ENCODE measurements at regions not wholly inside any gene's neighbourhood (a gene's known extent, or its start where the extent isn't known, plus 50 kb on each side); places are given as distances from the start of the nearest gene placed in this dataset.
A peak's percentile ranks its signal among the peaks of the same experiment; 100 is the strongest.

DNA sequence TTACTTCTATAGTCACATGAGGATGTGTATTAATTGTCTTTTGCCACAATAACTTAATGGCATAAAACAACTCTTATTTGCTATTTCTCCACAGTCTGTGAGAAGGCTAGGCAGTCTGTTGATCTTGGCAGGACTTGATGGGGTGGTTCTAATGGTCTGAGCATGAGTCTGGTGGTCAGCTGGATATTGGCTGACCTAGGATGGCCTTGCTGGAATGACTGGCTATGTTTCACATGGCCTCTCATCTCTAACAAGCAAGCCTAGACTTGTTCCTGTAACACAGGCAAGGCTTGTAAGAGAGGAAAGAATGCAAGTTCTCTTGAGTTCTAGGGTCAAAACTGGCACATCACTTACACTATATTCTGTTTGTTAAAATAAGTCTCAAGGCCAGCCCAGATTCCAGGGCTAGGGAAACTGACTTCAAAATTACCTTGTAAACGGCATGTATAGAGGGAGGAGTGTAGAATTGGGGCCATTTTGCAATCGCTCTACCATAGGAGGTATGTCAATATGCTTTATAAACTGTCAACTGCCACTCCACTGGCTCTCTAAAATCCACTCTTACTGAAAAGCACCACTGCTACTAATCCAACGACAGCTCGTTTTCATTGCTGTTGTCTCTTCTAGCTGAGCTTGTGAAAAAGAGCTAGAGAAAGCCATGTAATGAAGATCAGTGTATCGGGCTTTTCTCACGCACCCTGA is 325.0 kb upstream of the PKDCC start:
- Histone ChIP-seq H3K4me1 (ENCODE audit: insufficient read depth, low read length) (peaks cover 13% of the 10 kb centered on the region), H3K4me3 (ENCODE audit: low read length) (no peak overlapping the region), H3K36me3 (ENCODE audit: insufficient read depth, low read length) (no peaks in the 10 kb centered on the region), H3K9me3 (ENCODE audit: low read length) (no peaks in the 10 kb centered on the region), H2AFZ (ENCODE audit: low read depth, low read length) (peak overlapping the region; percentile 13), H3K27me3 (ENCODE audit: insufficient read depth, low read length) (no peaks in the 10 kb centered on the region)

DNA sequence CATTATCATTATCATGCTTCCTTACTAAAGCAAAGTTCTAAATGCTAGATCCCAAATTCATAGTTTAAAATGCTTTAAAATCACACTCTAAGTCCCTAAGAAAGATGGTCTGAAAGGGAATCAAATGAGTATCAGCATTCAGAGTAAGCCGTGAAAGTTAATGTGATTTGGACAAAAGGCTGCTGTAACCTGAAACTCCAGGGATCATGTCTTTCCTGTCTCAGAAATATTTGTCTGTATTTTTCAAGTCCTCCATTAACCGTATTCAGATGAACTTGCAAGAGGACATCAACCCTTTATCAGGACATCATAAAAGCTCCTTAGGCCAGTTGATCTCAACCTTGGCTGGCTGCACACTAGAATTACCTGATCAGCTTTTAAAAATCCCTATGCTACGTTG is 324.3 kb upstream of the PKDCC start:
- Histone ChIP-seq H3K27me3 (ENCODE audit: insufficient read depth, low read length) (no peaks in the 10 kb centered on the region), H3K4me1 (ENCODE audit: insufficient read depth, low read length) (peaks cover 13% of the 10 kb centered on the region), H3K9me3 (ENCODE audit: low read length) (no peaks in the 10 kb centered on the region)

DNA sequence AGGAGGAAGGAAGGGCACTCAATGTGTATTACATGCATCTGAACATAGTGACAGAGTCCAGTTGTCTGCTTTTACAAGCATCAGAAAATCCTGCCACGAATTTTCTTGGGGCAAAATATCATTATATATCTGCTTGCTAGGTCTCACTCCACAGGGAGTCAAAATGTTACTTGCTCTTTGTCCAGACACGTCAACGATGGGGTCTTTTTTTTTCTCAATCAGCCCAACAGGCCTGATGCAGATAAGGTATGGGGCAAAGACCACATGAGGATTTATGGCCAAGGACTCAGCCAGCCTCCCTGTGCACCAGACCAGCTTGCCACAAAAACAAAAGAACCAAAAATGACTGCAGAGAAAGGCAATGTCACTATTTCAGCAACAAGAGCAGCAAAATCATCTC is 323.4 kb upstream of the PKDCC start:
- Histone ChIP-seq H2AFZ (ENCODE audit: low read depth, low read length) (no peak overlapping the region), H3K27me3 (ENCODE audit: insufficient read depth, low read length) (no peaks in the 10 kb centered on the region), H3K4me1 (ENCODE audit: insufficient read depth, low read length) (peaks cover 13% of the 10 kb centered on the region), H3K36me3 (ENCODE audit: insufficient read depth, low read length) (no peaks in the 10 kb centered on the region), H3K9me3 (ENCODE audit: low read length) (no peaks in the 10 kb centered on the region), H3K4me3 (ENCODE audit: low read length) (no peak overlapping the region)

More for the DNA sequence above, 324.3 kb upstream of the PKDCC start:
- Histone ChIP-seq H3K36me3 (ENCODE audit: insufficient read depth, low read length) (no peaks in the 10 kb centered on the region), H3K4me3 (ENCODE audit: low read length) (no peak overlapping the region), H2AFZ (ENCODE audit: low read depth, low read length) (no peak overlapping the region)

DNA sequence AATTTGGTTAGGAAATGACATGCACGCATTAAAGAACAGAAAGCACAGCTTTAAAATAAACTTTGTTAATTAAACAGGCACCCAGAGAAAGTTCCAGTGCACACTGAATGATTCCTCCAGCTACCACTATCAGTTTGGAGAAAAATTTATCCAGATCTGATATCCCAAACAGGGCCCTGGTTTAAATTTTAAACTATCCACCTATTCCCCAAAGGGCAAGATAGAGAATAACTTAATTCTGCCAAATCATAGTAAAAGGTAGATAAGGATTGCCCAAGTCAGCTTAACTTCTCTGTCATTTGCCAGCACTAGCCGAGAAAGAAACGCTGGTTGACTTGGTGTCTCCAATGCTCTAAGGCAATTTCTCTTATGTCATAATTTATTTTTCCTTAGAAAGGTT is 321.9 kb upstream of the PKDCC start:
- Histone ChIP-seq H3K36me3 (ENCODE audit: insufficient read depth, low read length) (no peaks in the 10 kb centered on the region), H3K4me3 (ENCODE audit: low read length) (no peak overlapping the region), H3K27me3 (ENCODE audit: insufficient read depth, low read length) (no peaks in the 10 kb centered on the region), H3K9me3 (ENCODE audit: low read length) (no peaks in the 10 kb centered on the region), H3K4me1 (ENCODE audit: insufficient read depth, low read length) (peaks cover 13% of the 10 kb centered on the region), H2AFZ (ENCODE audit: low read depth, low read length) (no peak overlapping the region)

DNA sequence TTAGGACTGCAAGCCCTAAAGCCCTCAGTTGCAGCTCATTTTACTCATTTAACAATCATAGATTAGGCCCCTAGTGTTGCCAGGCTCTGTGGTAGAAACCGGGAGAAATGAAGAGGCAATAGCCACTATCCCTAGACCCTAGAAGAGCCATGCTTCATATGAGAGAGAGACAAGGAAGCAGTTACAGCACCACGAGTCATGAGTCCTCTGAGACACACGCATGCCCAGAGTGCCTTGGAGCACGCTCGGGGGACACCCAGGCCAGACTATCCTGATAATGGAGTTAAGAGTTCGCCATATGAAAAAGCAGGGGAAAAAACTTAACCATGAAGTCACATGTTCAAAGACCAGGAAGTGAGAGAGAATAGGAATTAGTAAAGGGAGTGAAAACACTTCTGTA is 321.5 kb upstream of the PKDCC start:
- Histone ChIP-seq H2AFZ (ENCODE audit: low read depth, low read length) (no peak overlapping the region), H3K9me3 (ENCODE audit: low read length) (no peaks in the 10 kb centered on the region), H3K27me3 (ENCODE audit: insufficient read depth, low read length) (no peaks in the 10 kb centered on the region), H3K4me1 (ENCODE audit: insufficient read depth, low read length) (peaks cover 13% of the 10 kb centered on the region), H3K4me3 (ENCODE audit: low read length) (no peak overlapping the region), H3K36me3 (ENCODE audit: insufficient read depth, low read length) (no peaks in the 10 kb centered on the region)

DNA sequence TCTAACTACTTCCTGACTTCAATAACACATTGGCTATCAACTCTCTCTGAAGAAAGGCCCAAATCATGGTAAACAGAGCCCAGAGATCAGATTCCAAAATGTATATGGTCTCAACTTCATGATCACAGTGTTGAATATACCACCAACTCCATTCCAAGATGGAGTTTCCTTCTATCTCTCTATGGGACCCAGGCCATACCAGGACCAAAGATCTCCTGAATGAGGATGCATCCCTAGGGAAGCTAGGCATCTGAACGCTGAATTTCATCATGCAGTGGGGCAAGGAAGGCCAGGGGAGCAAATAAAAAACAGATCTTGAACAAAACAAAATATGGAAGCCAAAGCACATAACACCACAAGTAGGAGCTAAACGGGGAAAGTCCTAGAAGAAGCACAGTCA is 320.7 kb upstream of the PKDCC start:
- no peak overlapping the region for H3K4me3 ChIP-seq (ENCODE audit: low read length)

DNA sequence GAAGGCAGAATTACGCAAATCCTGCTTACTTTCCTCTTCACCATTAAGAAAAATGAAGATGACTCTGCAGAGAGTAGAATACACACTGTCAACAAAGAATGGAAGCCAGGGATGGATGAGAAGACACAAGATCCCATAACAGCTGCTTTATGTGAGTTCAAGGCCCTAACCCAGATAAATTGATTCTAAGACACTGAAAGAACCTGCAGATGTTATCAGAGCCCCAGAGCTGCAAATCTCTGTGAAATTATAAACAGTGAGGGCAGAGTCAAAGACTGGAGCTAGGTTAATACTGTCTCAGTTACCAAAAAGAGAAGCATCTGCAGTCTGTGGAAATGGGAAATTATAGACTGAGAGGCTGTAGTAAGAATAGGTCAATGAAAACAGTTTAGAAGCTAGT is 320.1 kb upstream of the PKDCC start:
- no peak overlapping the region for H3K4me3 ChIP-seq (ENCODE audit: low read length)
- peaks cover 11% of the 10 kb centered on the region for H3K4me1 ChIP-seq (ENCODE audit: insufficient read depth, low read length)
- no peaks in the 10 kb centered on the region for H3K9me3 ChIP-seq (ENCODE audit: low read length)
- H3K36me3 ChIP-seq (ENCODE audit: insufficient read depth, low read length): no peaks in the 10 kb centered on the region
- H2AFZ ChIP-seq (ENCODE audit: low read depth, low read length): no peak overlapping the region
- H3K27me3 ChIP-seq (ENCODE audit: insufficient read depth, low read length): no peaks in the 10 kb centered on the region

More for the DNA sequence above, 320.7 kb upstream of the PKDCC start:
- peaks cover 13% of the 10 kb centered on the region for H3K4me1 ChIP-seq (ENCODE audit: insufficient read depth, low read length)
- no peaks in the 10 kb centered on the region for H3K36me3 ChIP-seq (ENCODE audit: insufficient read depth, low read length)
- H2AFZ ChIP-seq (ENCODE audit: low read depth, low read length): no peak overlapping the region
- H3K27me3 ChIP-seq (ENCODE audit: insufficient read depth, low read length): no peaks in the 10 kb centered on the region
- H3K9me3 ChIP-seq (ENCODE audit: low read length): no peaks in the 10 kb centered on the region

DNA sequence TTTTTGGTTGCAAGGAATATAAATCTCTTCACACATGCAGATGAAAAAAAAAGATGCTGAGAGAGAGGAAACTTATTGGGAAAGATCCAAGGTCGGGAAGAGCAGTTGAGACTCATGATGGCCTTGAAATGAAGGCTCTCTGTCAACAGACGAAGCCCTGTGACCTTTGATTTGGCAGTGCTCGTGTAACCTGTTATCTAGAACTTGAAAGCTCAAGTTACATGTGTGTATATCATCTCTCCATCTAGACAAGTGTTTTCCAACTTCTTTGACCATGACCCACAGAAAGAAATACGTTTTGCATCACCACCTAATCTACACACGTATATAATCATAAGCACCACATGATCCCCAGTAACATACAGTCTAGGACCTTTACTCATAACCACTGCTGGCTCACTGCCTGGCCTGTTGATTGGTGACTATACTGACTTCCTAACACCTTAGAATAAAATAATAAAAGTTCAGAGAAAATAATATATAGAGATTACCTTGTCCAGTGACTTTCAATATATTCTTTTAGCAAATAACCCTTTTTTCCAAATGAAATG is 319.0 kb upstream of the PKDCC start:
- H3K4me3 ChIP-seq (ENCODE audit: low read length): no peak overlapping the region
- no peaks in the 10 kb centered on the region for H3K4me1 ChIP-seq (ENCODE audit: insufficient read depth, low read length)
- no peak overlapping the region for H2AFZ ChIP-seq (ENCODE audit: low read depth, low read length)
- H3K27me3 ChIP-seq (ENCODE audit: insufficient read depth, low read length): no peaks in the 10 kb centered on the region
- no peaks in the 10 kb centered on the region for H3K9me3 ChIP-seq (ENCODE audit: low read length)
- H3K36me3 ChIP-seq (ENCODE audit: insufficient read depth, low read length): no peaks in the 10 kb centered on the region

DNA sequence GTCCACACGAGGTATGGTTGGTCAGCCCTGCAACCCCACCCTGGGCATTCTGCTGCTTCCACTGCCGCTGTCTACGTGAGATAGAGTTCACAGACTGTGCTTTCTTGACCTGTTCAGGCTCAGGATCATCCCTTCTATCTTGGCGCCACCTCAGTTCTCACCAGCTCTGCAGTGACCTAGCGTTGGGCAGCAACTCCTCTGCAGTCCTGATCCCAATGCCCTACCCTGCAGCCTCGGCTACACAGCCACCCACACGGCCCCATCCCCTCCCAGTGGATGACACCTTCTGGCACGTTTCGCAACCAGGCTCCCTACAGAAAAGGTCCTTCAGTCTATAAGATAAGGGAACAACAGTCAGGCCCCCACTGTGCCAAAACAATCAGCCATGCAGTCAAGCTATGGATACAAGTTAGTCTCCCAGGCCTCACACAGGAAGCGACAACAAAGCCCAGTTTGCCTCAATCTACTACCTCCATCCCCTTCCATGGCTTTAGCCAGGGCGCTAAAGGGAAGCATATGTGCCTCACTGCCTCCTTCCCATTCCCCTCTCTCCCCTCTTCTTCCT is 317.9 kb upstream of the PKDCC start:
- Histone ChIP-seq H3K4me1 (ENCODE audit: insufficient read depth, low read length) (no peaks in the 10 kb centered on the region), H3K4me3 (ENCODE audit: low read length) (no peak overlapping the region), H3K36me3 (ENCODE audit: insufficient read depth, low read length) (no peaks in the 10 kb centered on the region), H3K27me3 (ENCODE audit: insufficient read depth, low read length) (no peaks in the 10 kb centered on the region), H3K9me3 (ENCODE audit: low read length) (no peaks in the 10 kb centered on the region), H2AFZ (ENCODE audit: low read depth, low read length) (no peak overlapping the region)

DNA sequence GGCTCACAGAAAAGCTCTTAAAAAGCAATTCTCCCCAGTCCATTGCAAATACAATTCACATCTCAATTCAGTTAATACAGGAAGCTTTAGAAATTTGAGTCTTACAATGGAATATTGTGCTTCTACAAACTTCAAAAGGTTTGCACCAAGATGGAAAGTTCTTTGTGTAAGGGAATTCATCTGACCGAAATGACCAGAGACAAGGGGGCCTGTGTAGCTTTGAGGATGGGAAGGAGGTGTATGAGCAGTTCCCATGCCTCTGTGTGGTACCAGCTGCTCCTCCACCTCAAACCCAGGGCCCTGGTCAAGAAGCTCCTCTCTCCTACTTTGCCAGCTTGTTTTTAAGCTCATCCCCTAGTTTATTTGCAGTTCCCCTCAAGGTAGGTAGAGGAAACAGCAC is 312.8 kb upstream of the PKDCC start:
- no peaks in the 10 kb centered on the region for H3K27me3 ChIP-seq (ENCODE audit: insufficient read depth, low read length)
- no peak overlapping the region for H3K4me3 ChIP-seq (ENCODE audit: low read length)
- H3K36me3 ChIP-seq (ENCODE audit: insufficient read depth, low read length): no peaks in the 10 kb centered on the region
- no peaks in the 10 kb centered on the region for H3K4me1 ChIP-seq (ENCODE audit: insufficient read depth, low read length)
- no peak overlapping the region for H2AFZ ChIP-seq (ENCODE audit: low read depth, low read length)
- H3K9me3 ChIP-seq (ENCODE audit: low read length): no peaks in the 10 kb centered on the region

DNA sequence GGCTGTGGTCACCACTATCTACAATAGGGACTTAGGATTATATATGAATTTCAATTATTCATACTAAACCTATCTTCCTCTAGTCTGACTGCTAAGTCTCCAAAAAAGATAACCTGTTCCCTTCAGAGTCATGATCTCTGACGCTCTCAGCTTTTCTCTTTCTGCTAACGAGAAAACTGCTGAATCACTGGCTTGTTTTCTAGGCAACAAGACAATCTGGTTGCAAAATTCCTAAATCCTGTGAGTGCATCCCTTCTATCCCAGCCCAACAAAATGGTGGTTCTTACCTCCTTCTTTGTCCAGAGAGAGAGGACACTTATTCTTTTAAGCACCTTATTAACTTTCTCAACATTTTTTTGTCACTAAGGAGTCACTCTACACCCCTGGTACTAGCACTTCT is 312.3 kb upstream of the PKDCC start:
- H3K4me3 ChIP-seq (ENCODE audit: low read length): no peak overlapping the region
- H3K4me1 ChIP-seq (ENCODE audit: insufficient read depth, low read length): no peaks in the 10 kb centered on the region
- no peaks in the 10 kb centered on the region for H3K9me3 ChIP-seq (ENCODE audit: low read length)
- H2AFZ ChIP-seq (ENCODE audit: low read depth, low read length): no peak overlapping the region
- H3K36me3 ChIP-seq (ENCODE audit: insufficient read depth, low read length): no peaks in the 10 kb centered on the region
- H3K27me3 ChIP-seq (ENCODE audit: insufficient read depth, low read length): no peaks in the 10 kb centered on the region

DNA sequence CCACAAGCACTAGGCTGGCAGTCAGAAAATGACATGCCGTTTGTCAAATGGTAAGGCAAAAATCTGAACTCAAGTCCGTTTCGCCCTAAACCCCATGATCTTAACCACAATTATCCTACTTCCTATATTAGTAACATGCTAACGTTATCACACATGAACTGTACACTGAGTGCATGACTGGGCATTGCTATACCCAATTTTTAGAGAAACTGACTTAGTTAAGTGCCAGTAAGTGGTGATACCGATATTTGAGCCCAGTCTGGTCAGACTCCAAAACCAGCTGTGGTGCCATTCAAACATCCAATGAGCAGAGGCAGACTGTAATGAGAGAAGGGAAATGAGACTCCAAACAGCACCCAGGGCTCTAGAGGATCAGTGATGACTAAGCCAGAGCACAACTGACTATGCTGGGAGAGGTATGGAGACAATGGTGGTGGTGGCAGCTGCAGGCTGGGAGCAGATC is 311.7 kb upstream of the PKDCC start:
- H3K9me3 ChIP-seq (ENCODE audit: low read length): no peaks in the 10 kb centered on the region
- no peaks in the 10 kb centered on the region for H3K36me3 ChIP-seq (ENCODE audit: insufficient read depth, low read length)
- no peaks in the 10 kb centered on the region for H3K27me3 ChIP-seq (ENCODE audit: insufficient read depth, low read length)
- no peaks in the 10 kb centered on the region for H3K4me1 ChIP-seq (ENCODE audit: insufficient read depth, low read length)
- H2AFZ ChIP-seq (ENCODE audit: low read depth, low read length): no peak overlapping the region
- H3K4me3 ChIP-seq (ENCODE audit: low read length): no peak overlapping the region

DNA sequence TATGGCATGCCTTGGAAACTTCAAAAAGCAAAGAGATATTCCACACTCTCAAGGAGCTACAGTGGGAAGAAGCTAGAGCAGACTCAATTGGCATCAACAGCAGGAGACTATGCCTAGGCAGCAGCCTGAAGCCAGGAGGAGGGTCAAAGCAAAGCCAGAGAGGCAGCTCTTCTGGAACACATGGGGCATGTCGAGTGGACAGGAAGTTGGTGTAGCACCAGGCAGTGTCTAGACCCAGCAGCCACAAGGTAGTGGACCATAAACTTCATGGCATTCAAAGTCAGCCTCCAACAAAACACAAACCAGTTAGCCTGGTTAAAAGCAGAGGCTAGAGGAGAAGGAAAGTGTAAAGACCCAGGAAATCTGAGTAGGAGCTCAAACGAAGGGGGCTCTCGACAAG is 311.2 kb upstream of the PKDCC start:
- H2AFZ ChIP-seq (ENCODE audit: low read depth, low read length): no peak overlapping the region
- no peak overlapping the region for H3K4me3 ChIP-seq (ENCODE audit: low read length)
- no peaks in the 10 kb centered on the region for H3K36me3 ChIP-seq (ENCODE audit: insufficient read depth, low read length)
- no peaks in the 10 kb centered on the region for H3K27me3 ChIP-seq (ENCODE audit: insufficient read depth, low read length)
- no peaks in the 10 kb centered on the region for H3K9me3 ChIP-seq (ENCODE audit: low read length)
- H3K4me1 ChIP-seq (ENCODE audit: insufficient read depth, low read length): no peaks in the 10 kb centered on the region
